ENCODE measurements at regions not wholly inside any gene's neighbourhood (a gene's known extent, or its start where the extent isn't known, plus 50 kb on each side); places are given as distances from the start of the nearest gene placed in this dataset.

DNA sequence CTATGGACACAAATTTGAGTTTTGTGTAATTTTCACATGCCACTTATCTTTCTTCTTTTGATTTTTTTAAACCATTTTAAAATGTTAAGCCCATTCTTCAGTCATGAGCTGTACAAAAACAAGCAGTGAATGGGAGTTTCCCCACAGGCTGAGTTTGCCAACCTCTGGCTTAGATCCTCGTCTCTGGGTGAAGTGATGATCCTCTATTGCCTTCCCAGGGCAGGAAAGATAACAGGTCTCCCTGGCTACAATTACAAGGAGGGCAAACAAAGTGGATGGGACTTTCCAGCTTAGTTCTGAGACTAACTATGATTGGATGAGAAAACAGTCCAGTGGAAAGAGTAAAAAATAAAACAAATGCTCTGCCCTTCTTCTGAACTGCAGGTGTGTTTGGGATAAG, 203.7 kb downstream of the SPTSSA start:
- Histone ChIP-seq H3K9me3 (replicated peaks; ENCODE audit: control insufficient read depth, insufficient read depth, low read depth, low read length) (no peaks in the 10 kb centered on the region), H4K20me1 (replicated peaks; ENCODE audit: control insufficient read depth, insufficient read depth, low read length) (no peaks in the 10 kb centered on the region), H3K4me3 (no peak overlapping the region), H2AFZ (ENCODE audit: low read depth, low read length) (no peak overlapping the region), H3K27ac (ENCODE audit: extremely low read depth, low read depth, low read length) (no peak overlapping the region), H3K9me1 (ENCODE audit: control insufficient read depth, insufficient read depth, low read length) (no peaks in the 10 kb centered on the region), H3K27me3 (ENCODE audit: control insufficient read depth in 2 of 2, insufficient read depth in 2 of 2, low read length in 2 of 2) (no peaks in the 10 kb centered on the region), H3K4me1 (replicated peaks in 1 of 2; ENCODE audit: control insufficient read depth in 2 of 2, insufficient read depth in 2 of 2, low read length in 2 of 2) (no peaks in the 10 kb centered on the region), H3K9ac (ENCODE audit: insufficient read depth in 1 of 2, low read depth in 2 of 2, low read length in 2 of 2) (no peak overlapping the region), H3K4me2 (ENCODE audit: insufficient read depth, low read length) (no peak overlapping the region), H3K79me2 (ENCODE audit: control insufficient read depth, insufficient read depth, low read length) (no peaks in the 10 kb centered on the region), H3K36me3 (ENCODE audit: control insufficient read depth, insufficient read depth, low read length) (no peaks in the 10 kb centered on the region)
- ChIA-PET CTCF (ENCODE audit: low intra/inter-chr PET ratio) (no interaction called here), POLR2A (interaction anchor here (0.9 kb wide), 1 partner anchor 59 kb away, joined by 3 read pairs; no protein-coding TSS in a partner anchor)
- no CpG with 5 or more reads among the region's 1 CpG for WGBS (ENCODE audit: insufficient coverage, low coverage, missing lambda C conversion rate)
- TF ChIP-seq FOXK2 (conservative IDR thresholded peaks at IDR 0.05 in 1 of 2, IDR thresholded peaks at IDR 0.05 in 1 of 2; ENCODE audit: low read depth in 2 of 2) (no peak), BACH1 (tag; IDR thresholded peaks at IDR 0.05) (no peak), E2F3 (CRISPR knock-in tag; IDR thresholded peaks at IDR 0.05) (no peak), ZNF165 (CRISPR knock-in tag; IDR thresholded peaks at IDR 0.05; ENCODE audit: borderline replicate concordance) (no peak), ELF2 (CRISPR knock-in tag; IDR thresholded peaks at IDR 0.05) (no peak), PHB (CRISPR knock-in tag; IDR thresholded peaks at IDR 0.05) (no peak)
- TF ChIP-seq, protein P1, sequence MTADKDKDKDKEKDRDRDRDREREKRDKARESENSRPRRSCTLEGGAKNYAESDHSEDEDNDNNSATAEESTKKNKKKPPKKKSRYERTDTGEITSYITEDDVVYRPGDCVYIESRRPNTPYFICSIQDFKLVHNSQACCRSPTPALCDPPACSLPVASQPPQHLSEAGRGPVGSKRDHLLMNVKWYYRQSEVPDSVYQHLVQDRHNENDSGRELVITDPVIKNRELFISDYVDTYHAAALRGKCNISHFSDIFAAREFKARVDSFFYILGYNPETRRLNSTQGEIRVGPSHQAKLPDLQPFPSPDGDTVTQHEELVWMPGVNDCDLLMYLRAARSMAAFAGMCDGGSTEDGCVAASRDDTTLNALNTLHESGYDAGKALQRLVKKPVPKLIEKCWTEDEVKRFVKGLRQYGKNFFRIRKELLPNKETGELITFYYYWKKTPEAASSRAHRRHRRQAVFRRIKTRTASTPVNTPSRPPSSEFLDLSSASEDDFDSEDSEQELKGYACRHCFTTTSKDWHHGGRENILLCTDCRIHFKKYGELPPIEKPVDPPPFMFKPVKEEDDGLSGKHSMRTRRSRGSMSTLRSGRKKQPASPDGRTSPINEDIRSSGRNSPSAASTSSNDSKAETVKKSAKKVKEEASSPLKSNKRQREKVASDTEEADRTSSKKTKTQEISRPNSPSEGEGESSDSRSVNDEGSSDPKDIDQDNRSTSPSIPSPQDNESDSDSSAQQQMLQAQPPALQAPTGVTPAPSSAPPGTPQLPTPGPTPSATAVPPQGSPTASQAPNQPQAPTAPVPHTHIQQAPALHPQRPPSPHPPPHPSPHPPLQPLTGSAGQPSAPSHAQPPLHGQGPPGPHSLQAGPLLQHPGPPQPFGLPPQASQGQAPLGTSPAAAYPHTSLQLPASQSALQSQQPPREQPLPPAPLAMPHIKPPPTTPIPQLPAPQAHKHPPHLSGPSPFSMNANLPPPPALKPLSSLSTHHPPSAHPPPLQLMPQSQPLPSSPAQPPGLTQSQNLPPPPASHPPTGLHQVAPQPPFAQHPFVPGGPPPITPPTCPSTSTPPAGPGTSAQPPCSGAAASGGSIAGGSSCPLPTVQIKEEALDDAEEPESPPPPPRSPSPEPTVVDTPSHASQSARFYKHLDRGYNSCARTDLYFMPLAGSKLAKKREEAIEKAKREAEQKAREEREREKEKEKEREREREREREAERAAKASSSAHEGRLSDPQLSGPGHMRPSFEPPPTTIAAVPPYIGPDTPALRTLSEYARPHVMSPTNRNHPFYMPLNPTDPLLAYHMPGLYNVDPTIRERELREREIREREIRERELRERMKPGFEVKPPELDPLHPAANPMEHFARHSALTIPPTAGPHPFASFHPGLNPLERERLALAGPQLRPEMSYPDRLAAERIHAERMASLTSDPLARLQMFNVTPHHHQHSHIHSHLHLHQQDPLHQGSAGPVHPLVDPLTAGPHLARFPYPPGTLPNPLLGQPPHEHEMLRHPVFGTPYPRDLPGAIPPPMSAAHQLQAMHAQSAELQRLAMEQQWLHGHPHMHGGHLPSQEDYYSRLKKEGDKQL (CRISPR knock-in tag; IDR thresholded peaks at IDR 0.05; ENCODE audit: borderline replicate concordance): no peak
- ATAC-seq (no peak), DNase-seq (ENCODE audit: extremely low read depth in 1 of 4, low spot score in 3 of 4) (no peak), FAIRE-seq (no peak)
- in situ Hi-C loops (cut with MboI) (no loop called here), intact Hi-C loops (cut with micrococcal nuclease) (no loop called here)
- no TSS peak for BruUV-seq (replicated peaks)

Data from K562 (cell line).